ENCODE measurements at regions not wholly inside any gene's neighbourhood (a gene's known extent, or its start where the extent isn't known, plus 50 kb on each side); places are given as distances from the start of the nearest gene placed in this dataset.

DNA sequence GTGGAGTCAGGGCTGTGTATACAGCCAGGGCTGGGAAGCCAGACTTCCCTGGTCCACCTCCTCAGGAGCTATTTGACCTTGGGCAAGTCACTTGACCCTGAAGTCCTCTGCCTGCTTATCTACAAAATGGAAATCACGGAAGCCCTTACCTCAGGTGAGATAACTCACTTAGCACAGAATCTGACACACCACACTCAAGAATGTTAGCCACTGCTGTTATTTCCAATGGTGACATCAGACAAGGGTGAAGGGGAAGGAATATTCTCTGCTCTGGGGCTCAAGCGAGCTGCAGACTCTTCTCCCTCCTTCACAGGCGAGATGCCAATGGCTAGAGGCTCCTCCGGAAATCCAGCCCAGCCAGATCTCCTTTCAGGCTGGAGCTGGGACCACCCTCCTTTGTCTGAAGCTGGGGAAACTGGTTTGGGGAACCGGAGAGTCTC is 189.6 kb downstream of the HAUS1 start:
- DNase-seq (ENCODE audit: low spot score) (no peak), FAIRE-seq (no peak)

- FAIRE-seq = no peak
Measured at GRCh38 chr18:46294318-46294717, 190.1 kb downstream of the HAUS1 start.

DNA sequence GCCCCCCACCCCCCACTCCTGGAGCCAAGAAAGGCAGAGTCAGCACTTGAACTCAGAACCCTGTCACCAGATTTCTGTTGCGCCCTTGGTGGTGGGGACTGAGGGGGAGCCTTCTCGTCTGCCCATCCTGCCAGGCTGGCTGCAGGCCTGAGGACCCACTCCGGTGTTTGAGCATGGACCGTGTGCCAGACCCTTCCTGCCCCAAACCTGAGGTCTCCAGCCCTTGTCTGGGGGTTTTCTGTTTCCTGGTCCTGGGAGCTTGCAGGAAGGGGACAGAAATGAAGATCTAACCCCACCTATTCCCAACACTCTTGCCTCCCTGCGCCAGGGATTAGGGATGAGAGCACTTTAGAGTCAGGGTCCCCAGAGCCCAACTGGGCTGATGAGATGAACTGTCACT is 190.6 kb downstream of the HAUS1 start:
- DNase-seq (ENCODE audit: low spot score) (no peak), FAIRE-seq (no peak)

More at GRCh38 chr18:46294318-46294717, 190.1 kb downstream of the HAUS1 start:
- DNase-seq (ENCODE audit: low spot score) = no peak

DNA sequence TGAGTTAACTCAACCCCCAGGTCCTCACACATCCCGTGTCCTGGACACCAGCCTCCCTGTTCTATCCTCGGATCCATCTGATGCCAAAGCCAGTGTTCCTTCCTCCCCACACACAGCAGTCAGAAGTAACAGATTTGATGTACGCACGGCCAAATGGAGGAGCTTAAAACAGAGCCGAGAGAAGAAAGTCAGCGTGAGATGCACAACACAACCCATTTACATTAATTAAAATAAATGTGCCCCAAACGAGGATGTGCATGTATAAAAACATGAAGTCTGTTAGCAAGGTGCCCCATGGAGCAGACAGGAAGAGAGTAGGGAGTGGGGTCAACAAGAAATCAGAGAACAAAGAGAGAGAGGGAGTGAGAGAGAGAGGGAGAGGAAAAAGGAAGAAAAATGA is 191.2 kb downstream of the HAUS1 start:
- DNase-seq (ENCODE audit: low spot score) (no peak), FAIRE-seq (no peak)

GRCh38 chr18:46296656-46297055 is 192.5 kb downstream of the HAUS1 start:
- DNase-seq (ENCODE audit: low spot score) (no peak), FAIRE-seq (no peak)

DNA sequence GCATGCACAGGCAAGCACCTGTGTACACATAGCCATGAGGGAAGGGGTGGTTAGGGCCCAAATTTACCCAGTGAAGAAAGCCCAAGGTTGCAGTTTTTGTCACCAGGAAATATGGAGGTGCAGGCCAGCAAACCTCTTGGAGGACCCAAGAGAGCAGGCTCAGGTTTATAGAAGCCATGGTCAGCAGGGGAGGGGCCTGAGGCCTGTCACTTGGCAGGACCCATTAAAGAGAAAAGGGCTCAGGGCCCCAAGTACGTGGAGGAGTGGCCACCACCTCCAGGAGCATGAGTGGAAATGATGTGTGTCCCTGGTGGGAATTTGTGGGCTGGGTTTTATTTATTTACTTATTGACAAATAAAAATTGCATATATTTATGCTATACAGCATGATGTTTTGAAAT is 192.9 kb downstream of the HAUS1 start:
- FAIRE-seq = no peak
- no peak for DNase-seq (ENCODE audit: low spot score)

GRCh38 chr18:46297621-46298020 is 193.4 kb downstream of the HAUS1 start:
- DNase-seq (ENCODE audit: low spot score) = no peak
- FAIRE-seq = no peak

DNA sequence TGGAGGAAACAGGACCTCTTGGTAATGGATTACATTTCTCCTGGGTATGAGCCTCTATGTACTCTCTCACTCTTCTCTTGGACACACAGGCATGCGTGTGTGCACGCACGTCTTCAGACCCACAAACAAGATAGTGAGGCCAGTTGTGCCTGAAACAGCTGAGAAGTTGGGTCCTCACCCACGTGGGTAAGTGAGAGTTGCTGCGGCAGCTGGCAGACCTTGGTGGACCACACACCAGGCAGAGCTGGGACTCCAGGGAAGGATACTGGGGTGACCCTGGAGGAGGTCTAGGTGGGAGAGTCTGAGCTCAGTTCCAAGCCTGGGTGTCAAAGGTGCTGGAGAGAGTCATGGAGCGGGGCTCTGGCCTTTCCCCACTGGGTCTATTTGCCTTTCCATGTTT is 194.3 kb downstream of the HAUS1 start:
- FAIRE-seq = no peak
- no peak for DNase-seq (ENCODE audit: low spot score)

- DNase-seq (ENCODE audit: low spot score) (no peak), FAIRE-seq (no peak)
Measured at GRCh38 chr18:46299465-46300008, 195.4 kb downstream of the HAUS1 start.

GRCh38 chr18:46301081-46301480 is 196.9 kb downstream of the HAUS1 start:
- DNase-seq (ENCODE audit: low spot score) = no peak
- FAIRE-seq = no peak

DNA sequence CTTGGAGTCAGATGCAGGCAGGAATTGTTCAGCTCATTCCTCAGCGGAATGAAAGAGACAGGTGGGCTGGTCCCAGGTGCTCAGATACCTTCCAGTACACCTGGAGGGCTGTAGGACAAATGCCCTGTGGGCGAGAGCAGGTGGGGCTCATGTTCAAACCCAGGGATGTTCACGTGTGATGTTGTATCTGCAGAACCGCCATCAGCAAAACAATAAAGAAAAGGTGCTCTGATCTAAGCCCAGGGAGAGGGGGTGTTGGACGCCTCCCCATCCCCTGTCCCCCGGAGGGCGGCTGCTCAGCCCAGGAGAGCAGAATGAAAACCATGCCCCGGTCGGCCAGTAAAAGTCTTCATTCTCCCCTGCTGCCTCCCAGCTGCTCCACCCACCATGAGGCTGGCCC is 197.4 kb downstream of the HAUS1 start:
- FAIRE-seq (no peak), DNase-seq (ENCODE audit: low spot score) (no peak)

GRCh38 chr18:46302528-46303485 is 198.6 kb downstream of the HAUS1 start:
- FAIRE-seq = no peak

DNA sequence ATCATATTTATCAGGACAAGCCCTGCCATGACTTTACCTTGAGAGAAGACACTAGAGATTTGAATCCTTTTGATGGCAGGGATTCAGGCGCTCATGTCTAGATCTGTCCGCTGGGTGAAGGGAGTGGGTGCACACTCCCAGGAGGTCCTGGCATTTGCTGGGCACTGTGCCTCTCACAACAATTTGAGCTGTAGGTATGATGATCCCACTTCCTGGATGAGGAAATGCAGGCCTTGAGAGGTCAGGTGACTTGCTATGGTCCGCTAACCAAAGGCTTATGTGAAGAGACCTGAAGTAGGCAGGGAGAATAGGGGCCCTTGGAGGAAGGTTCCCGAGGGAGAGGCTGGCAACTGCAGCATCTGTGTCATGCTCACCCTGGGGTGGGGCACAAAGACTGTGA is 206.1 kb downstream of the HAUS1 start:
- no peak for FAIRE-seq

More at GRCh38 chr18:46302528-46303485, 198.6 kb downstream of the HAUS1 start:
- DNase-seq (ENCODE audit: low spot score) = no peak

GRCh38 chr18:46310675-46311345 is 206.6 kb downstream of the HAUS1 start:
- FAIRE-seq = no peak
- no peak for DNase-seq (ENCODE audit: low spot score)

More for the DNA sequence above, 206.1 kb downstream of the HAUS1 start:
- DNase-seq (ENCODE audit: low spot score) = no peak

- no peak for DNase-seq (ENCODE audit: low spot score)
- no peak for FAIRE-seq
Measured at GRCh38 chr18:46311491-46311890, 207.3 kb downstream of the HAUS1 start.

GRCh38 chr18:46312221-46312620 is 208.0 kb downstream of the HAUS1 start:
- no peak for FAIRE-seq
- no peak for DNase-seq (ENCODE audit: low spot score)

- FAIRE-seq (no peak), DNase-seq (ENCODE audit: low spot score) (no peak)
Measured at GRCh38 chr18:46313521-46313920, 209.3 kb downstream of the HAUS1 start.

DNA sequence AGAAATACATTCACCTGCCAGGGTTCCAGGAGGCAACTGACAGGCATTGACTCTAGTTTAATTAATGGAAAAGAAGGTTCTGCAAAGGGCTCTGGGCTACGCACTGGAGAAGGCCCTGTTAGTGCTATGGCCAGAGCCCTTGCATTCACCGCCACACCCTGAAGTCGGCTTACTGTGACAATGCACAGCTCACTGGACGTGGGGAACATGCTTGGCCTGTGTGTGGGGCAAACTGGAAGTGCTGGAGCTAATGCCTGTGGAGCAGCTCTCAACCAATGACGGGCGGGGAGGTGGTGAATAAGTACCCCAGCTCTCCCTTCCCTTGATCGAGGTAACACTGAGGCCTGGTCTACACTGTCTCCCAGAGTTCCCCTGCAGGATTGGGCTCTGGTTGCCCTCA is 209.8 kb downstream of the HAUS1 start:
- FAIRE-seq (no peak), DNase-seq (ENCODE audit: low spot score) (no peak)

DNA sequence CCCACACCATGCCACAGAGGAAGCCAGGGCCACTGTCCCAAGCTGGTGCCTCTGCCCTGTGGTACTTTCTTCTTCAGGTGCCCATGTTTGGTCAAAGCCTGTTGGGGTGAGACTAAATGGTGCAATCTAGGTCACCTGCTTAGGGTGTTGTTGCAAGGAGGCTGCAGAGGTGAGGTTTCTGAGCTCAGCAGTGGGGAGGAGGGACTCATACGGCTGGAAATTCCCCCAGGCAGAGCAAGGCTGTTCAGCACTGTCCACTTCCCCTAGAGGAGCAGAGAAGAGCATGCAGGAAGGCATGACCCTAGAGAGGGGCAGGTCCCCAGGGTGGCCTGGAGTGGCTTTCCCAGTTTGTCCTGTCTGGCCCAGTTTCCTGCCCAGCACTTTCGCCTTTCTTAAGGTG is 211.0 kb downstream of the HAUS1 start:
- FAIRE-seq (no peak), DNase-seq (ENCODE audit: low spot score) (no peak)

DNA sequence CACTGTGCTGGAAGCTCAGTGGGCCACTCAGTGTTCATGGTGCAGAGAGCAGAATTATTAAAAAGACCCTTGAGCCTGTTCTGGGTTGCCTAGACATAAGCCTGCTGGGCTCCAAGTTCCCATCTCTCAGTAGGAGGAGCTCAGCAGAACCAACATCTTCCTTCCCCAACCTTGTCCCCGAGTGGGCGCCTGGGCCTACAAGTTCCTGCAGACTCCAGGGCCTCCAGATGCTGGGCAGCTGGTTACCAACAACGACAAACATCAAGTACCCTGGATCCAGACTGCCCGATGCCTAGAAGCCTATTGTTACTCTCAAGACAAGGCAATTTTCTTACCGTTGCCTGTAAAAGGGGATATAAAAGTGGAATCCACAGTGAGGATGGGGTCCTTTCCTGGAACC is 214.2 kb downstream of the HAUS1 start:
- DNase-seq (ENCODE audit: low spot score) = no peak
- FAIRE-seq = no peak

DNA sequence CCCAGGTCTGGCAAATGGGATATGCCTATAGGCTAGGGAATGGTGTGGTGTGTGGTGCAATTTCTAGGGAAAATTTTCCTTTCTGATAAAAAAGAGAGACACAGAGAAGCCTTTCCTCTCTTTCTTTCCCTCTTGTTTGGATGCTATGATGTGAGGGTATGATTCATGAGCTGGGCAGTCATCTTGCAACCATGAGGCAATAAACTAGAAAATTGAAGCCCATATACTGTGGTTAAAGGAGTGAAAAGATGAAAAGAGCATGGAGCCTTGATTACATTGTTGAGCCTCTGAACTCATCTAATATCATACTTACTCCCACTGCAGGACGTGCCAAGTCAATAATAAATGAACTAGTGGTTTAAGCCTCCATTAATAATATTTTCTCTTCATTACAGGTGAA is 215.6 kb downstream of the HAUS1 start:
- FAIRE-seq (peak; percentile 4), DNase-seq (ENCODE audit: low spot score) (peak; percentile 21)

GRCh38 chr18:46320297-46320696 is 216.1 kb downstream of the HAUS1 start:
- DNase-seq (ENCODE audit: low spot score) = no peak

More at GRCh38 chr18:46320297-46320696, 216.1 kb downstream of the HAUS1 start:
- FAIRE-seq = no peak
